ENCODE measurements at regions not wholly inside any gene's neighbourhood (a gene's known extent, or its start where the extent isn't known, plus 50 kb on each side); places are given as distances from the start of the nearest gene placed in this dataset.

- TF ChIP-seq TEAD4 (IDR thresholded peaks at IDR 0.05) (no peak), FOXM1 (IDR thresholded peaks at IDR 0.05; ENCODE audit: borderline replicate concordance, low read depth) (no peak), TAF1 (IDR thresholded peaks at IDR 0.05; ENCODE audit: low read depth) (no peak), CEBPB (IDR thresholded peaks at IDR 0.05) (no peak), EP300 (IDR thresholded peaks at IDR 0.05; ENCODE audit: borderline replicate concordance) (no peak), EGR1 (IDR thresholded peaks at IDR 0.05) (no peak), RAD21 (IDR thresholded peaks at IDR 0.05; ENCODE audit: low read depth) (no peak), YY1 (IDR thresholded peaks at IDR 0.05; ENCODE audit: low read depth) (no peak), MAX (IDR thresholded peaks at IDR 0.05) (no peak), USF1 (IDR thresholded peaks at IDR 0.05) (no peak), TCF12 (IDR thresholded peaks at IDR 0.05; ENCODE audit: low read depth) (no peak), NFIC (IDR thresholded peaks at IDR 0.05) (no peak), CREB1 (IDR thresholded peaks at IDR 0.05; ENCODE audit: low read depth) (no peak), ZBTB7A (IDR thresholded peaks at IDR 0.05; ENCODE audit: low read depth) (no peak)
These were observed 557.5 kb upstream of the GOLIM4 start for GRCh38 chr3:168653255-168653654.

- TF ChIP-seq ZBTB7A (IDR thresholded peaks at IDR 0.05; ENCODE audit: low read depth) (no peak), TEAD4 (IDR thresholded peaks at IDR 0.05) (no peak), TCF12 (IDR thresholded peaks at IDR 0.05; ENCODE audit: low read depth) (no peak), CEBPB (IDR thresholded peaks at IDR 0.05) (no peak)
These were observed 552.6 kb upstream of the GOLIM4 start for GRCh38 chr3:168648321-168648720.

GRCh38 chr3:168647582-168647981 is 551.9 kb upstream of the GOLIM4 start:
- TF ChIP-seq ZBTB7A (IDR thresholded peaks at IDR 0.05; ENCODE audit: low read depth) (no peak), RAD21 (IDR thresholded peaks at IDR 0.05; ENCODE audit: low read depth) (no peak), TCF12 (IDR thresholded peaks at IDR 0.05; ENCODE audit: low read depth) (no peak), TEAD4 (IDR thresholded peaks at IDR 0.05) (no peak), TAF1 (IDR thresholded peaks at IDR 0.05; ENCODE audit: low read depth) (no peak), CEBPB (IDR thresholded peaks at IDR 0.05) (no peak), YY1 (IDR thresholded peaks at IDR 0.05; ENCODE audit: low read depth) (no peak)

GRCh38 chr3:168645180-168645579 is 549.5 kb upstream of the GOLIM4 start:
- TF ChIP-seq EGR1 (IDR thresholded peaks at IDR 0.05) (no peak), CREB1 (IDR thresholded peaks at IDR 0.05; ENCODE audit: low read depth) (no peak), MAX (IDR thresholded peaks at IDR 0.05) (no peak), ZBTB7A (IDR thresholded peaks at IDR 0.05; ENCODE audit: low read depth) (no peak), REST (IDR thresholded peaks at IDR 0.05; ENCODE audit: low read depth) (no peak), CEBPB (IDR thresholded peaks at IDR 0.05) (no peak), USF1 (IDR thresholded peaks at IDR 0.05) (no peak), TAF1 (IDR thresholded peaks at IDR 0.05; ENCODE audit: low read depth) (no peak), TEAD4 (IDR thresholded peaks at IDR 0.05) (no peak), YY1 (IDR thresholded peaks at IDR 0.05; ENCODE audit: low read depth) (no peak)

- TF ChIP-seq NFIC (IDR thresholded peaks at IDR 0.05): no peak
- no peak for TF ChIP-seq TCF12 (IDR thresholded peaks at IDR 0.05; ENCODE audit: low read depth)
- no peak for TF ChIP-seq EP300 (IDR thresholded peaks at IDR 0.05; ENCODE audit: borderline replicate concordance)
- TF ChIP-seq FOXM1 (IDR thresholded peaks at IDR 0.05; ENCODE audit: borderline replicate concordance, low read depth): no peak
- TF ChIP-seq TEAD4 (IDR thresholded peaks at IDR 0.05): no peak
- TF ChIP-seq REST (IDR thresholded peaks at IDR 0.05; ENCODE audit: low read depth): no peak
- TF ChIP-seq MAX (IDR thresholded peaks at IDR 0.05): no peak
- no peak for TF ChIP-seq EGR1 (IDR thresholded peaks at IDR 0.05)
- no peak for TF ChIP-seq USF1 (IDR thresholded peaks at IDR 0.05)
These were observed 532.8 kb upstream of the GOLIM4 start for GRCh38 chr3:168628549-168628948.

- TF ChIP-seq TEAD4 (IDR thresholded peaks at IDR 0.05): no peak
- no peak for TF ChIP-seq CREB1 (IDR thresholded peaks at IDR 0.05; ENCODE audit: low read depth)
- TF ChIP-seq USF1 (IDR thresholded peaks at IDR 0.05): no peak
- no peak for TF ChIP-seq MAX (IDR thresholded peaks at IDR 0.05)
These were observed 529.8 kb upstream of the GOLIM4 start for GRCh38 chr3:168625477-168625876.
